Fibroblast of lung (primary cell): ENCODE measurements at regions not wholly inside any gene's neighbourhood (a gene's known extent, or its start where the extent isn't known, plus 50 kb on each side); places are given as distances from the start of the nearest gene placed in this dataset.

Experiments
- DNase-seq, 2 donors: peaks; one replicate each; pipeline versions ENCODE4 v3.0.0 to v3.0.0-alpha.2; 2010; ENCODE audit warnings: low read depth in 2 of 2
- H2AFZ ChIP-seq: 2 replicates; pipeline ENCODE4 v1.5.1; 2012; ENCODE audit warnings: low read length, control low read depth, inconsistent platforms
- H3K27ac ChIP-seq: 2 replicates; pipeline ENCODE4 v1.5.1; 2011; ENCODE audit warnings: low read length, control low read depth; ENCODE audit not compliant: insufficient read depth
- H3K27me3 ChIP-seq: 2 replicates; pipeline ENCODE4 v1.5.1; 2011; ENCODE audit warnings: mild to moderate bottlenecking, low read length; ENCODE audit not compliant: control insufficient read depth, insufficient read depth
- H3K36me3 ChIP-seq: 2 replicates; pipeline ENCODE4 v1.5.1; 2011; ENCODE audit warnings: low read length; ENCODE audit not compliant: control insufficient read depth, insufficient read depth
- H3K4me1 ChIP-seq: 2 replicates; pipeline ENCODE4 v1.5.1; 2011; ENCODE audit warnings: low read length; ENCODE audit not compliant: control insufficient read depth, insufficient read depth; ENCODE audit errors: extremely low read depth
- H3K4me2 ChIP-seq: 2 replicates; pipeline ENCODE4 v1.5.1; 2011; ENCODE audit warnings: low read length, control low read depth; ENCODE audit not compliant: insufficient read depth; ENCODE audit errors: extremely low read depth
- H3K4me3 ChIP-seq, 4 experiments: fragments of 200-600 bp in 1 of 4; sonication (generic) in 1 of 4; replicated peaks in 1 of 4; 2 replicates each; pipeline ENCODE4 v1.5.1; 2011 to 2016; ENCODE audit warnings: low read length in 4 of 4, low read depth in 3 of 4, mild to moderate bottlenecking in 3 of 4, control low read depth in 2 of 4, inconsistent platforms in 1 of 4, mixed read lengths in 1 of 4; ENCODE audit not compliant: insufficient read depth in 1 of 4; ENCODE audit errors: control extremely low read depth in 1 of 4
- H3K79me2 ChIP-seq: 2 replicates; pipeline ENCODE4 v1.5.1; 2012; ENCODE audit warnings: mild to moderate bottlenecking, low read length, inconsistent platforms; ENCODE audit not compliant: control insufficient read depth, insufficient read depth
- H3K9ac ChIP-seq: 2 replicates; pipeline ENCODE4 v1.5.1; 2011; ENCODE audit warnings: mild to moderate bottlenecking, low read length, control low read depth; ENCODE audit not compliant: insufficient read depth
- H3K9me3 ChIP-seq: 2 replicates; pipeline ENCODE4 v1.5.1; 2012; ENCODE audit warnings: low read depth, low read length; ENCODE audit not compliant: control insufficient read depth, insufficient read depth
- H4K20me1 ChIP-seq: 2 replicates; pipeline ENCODE4 v1.5.1; 2011; ENCODE audit warnings: low read length; ENCODE audit not compliant: control insufficient read depth, insufficient read depth; ENCODE audit errors: extremely low read depth
- EZH2 ChIP-seq: IDR thresholded peaks from 2 replicates; pipeline ENCODE4 v1.5.1; 2012; ENCODE audit warnings: low read length, control low read depth, mild to moderate bottlenecking; ENCODE audit errors: missing control alignments
- TF ChIP-seq, protein P1 (sequence below), 2 donors: IDR thresholded peaks in 1 of 2; conservative IDR thresholded peaks in 1 of 2; 1 replicate in 1 of 2; 2 replicates in 1 of 2; pipeline ENCODE4 v1.5.1; 2011 to 2012; ENCODE audit warnings: low read length in 2 of 2, control low read depth in 1 of 2, inconsistent platforms in 1 of 2, low read depth in 1 of 2, mild to moderate bottlenecking in 1 of 2

DNA sequence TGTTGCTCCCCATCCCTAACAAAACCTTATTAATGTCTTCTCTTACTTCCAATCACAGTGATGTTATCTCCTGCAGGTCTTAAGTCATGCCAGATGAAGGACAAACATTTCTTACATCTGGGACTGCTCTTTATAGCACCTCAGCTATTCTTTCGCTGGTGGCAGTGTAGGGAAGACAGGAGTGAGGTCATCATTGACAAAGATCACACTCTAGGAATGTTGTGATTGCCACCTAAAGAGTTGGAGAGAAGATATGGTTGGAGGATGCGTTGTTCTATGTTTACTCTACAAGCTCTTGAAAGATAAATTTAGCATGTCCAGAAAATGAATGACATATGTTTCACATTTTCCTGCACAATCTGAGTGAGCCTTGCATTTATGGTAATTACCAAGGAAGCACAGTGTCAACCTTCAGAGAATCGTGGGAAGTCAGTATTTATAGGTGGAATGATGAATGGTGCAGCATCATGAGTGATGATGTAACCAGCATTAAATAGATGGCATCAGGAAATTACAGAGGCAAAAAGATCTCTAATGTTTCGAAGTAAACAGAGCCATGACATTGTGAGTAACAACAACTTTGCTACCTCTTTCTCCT lies 188.1 kb upstream of the STEAP1 start:
- Histone ChIP-seq H3K27ac (no peak overlapping the region), H3K4me3 (no peak overlapping the region), H3K27me3 (no peaks in the 10 kb centered on the region), H3K79me2 (no peaks in the 10 kb centered on the region), H3K4me2 (no peak overlapping the region), H2AFZ (no peak overlapping the region), H3K9ac (no peak overlapping the region), H3K36me3 (no peaks in the 10 kb centered on the region), H3K9me3 (no peaks in the 10 kb centered on the region), H3K4me1 (no peaks in the 10 kb centered on the region), H4K20me1 (no peaks in the 10 kb centered on the region)
- TF ChIP-seq, protein P1, sequence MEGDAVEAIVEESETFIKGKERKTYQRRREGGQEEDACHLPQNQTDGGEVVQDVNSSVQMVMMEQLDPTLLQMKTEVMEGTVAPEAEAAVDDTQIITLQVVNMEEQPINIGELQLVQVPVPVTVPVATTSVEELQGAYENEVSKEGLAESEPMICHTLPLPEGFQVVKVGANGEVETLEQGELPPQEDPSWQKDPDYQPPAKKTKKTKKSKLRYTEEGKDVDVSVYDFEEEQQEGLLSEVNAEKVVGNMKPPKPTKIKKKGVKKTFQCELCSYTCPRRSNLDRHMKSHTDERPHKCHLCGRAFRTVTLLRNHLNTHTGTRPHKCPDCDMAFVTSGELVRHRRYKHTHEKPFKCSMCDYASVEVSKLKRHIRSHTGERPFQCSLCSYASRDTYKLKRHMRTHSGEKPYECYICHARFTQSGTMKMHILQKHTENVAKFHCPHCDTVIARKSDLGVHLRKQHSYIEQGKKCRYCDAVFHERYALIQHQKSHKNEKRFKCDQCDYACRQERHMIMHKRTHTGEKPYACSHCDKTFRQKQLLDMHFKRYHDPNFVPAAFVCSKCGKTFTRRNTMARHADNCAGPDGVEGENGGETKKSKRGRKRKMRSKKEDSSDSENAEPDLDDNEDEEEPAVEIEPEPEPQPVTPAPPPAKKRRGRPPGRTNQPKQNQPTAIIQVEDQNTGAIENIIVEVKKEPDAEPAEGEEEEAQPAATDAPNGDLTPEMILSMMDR (conservative IDR thresholded peaks at IDR 0.05 in 1 of 2, IDR thresholded peaks at IDR 0.05 in 1 of 2; ENCODE audit: low read depth in 1 of 2, low read length in 2 of 2): no peak
- TF ChIP-seq EZH2: no peak
- DNase-seq: no peak

DNA sequence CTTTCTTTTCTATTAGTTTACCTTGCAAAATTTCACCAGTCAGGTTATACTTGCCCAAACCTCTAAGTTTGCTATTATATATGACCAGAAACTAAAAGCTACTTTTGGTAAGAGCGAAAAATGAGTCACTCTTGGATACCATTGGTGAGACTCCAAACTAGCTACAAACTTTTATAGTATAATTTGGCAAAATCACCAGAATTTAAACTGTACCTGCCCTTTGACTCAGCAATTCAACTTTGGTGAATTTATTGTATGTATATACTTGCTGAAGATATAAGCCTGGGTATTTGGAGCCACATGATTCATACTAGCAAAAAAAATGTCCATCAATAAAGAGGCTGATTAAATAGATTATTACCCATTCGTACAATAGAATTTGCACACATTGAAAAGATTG lies 178.7 kb upstream of the STEAP1 start:
- no peaks in the 10 kb centered on the region for H3K4me1 ChIP-seq
- no peak overlapping the region for H2AFZ ChIP-seq
- no peak overlapping the region for H3K9ac ChIP-seq
- DNase-seq: no peak
- H3K27ac ChIP-seq: no peak overlapping the region
- H3K9me3 ChIP-seq: no peaks in the 10 kb centered on the region
- H3K27me3 ChIP-seq: no peaks in the 10 kb centered on the region
- no peaks in the 10 kb centered on the region for H3K36me3 ChIP-seq
- no peaks in the 10 kb centered on the region for H3K79me2 ChIP-seq
- H3K4me3 ChIP-seq: no peak overlapping the region
- no peaks in the 10 kb centered on the region for H4K20me1 ChIP-seq
- H3K4me2 ChIP-seq: no peak overlapping the region
- TF ChIP-seq EZH2: no peak
- TF ChIP-seq, protein P1 (conservative IDR thresholded peaks at IDR 0.05 in 1 of 2, IDR thresholded peaks at IDR 0.05 in 1 of 2; ENCODE audit: low read depth in 1 of 2, low read length in 2 of 2): no peak

DNA sequence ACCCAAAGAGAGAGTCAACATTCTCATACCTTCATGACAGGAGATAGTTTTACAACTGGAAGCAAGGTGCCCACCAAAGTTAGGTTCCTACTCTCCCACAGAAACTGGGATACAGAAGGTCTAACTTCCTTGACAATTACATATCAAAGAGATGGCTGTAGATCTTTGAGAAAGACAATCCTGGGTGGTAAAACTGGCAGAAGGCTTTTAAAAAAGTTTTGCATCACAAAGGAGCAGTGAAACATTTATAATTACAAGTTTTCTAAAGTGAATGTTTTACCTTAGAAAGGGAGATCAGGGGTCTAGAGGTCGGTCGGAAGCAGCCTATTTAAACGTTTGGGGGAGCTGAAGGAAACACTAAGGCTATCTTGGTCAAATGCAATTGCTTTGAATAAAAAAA lies 166.6 kb upstream of the STEAP1 start:
- no peak for TF ChIP-seq EZH2
- TF ChIP-seq, protein P1 (conservative IDR thresholded peaks at IDR 0.05 in 1 of 2, IDR thresholded peaks at IDR 0.05 in 1 of 2; ENCODE audit: low read depth in 1 of 2, low read length in 2 of 2): no peak
- no peaks in the 10 kb centered on the region for H4K20me1 ChIP-seq

More for the DNA sequence above, 166.6 kb upstream of the STEAP1 start:
- H3K27me3 ChIP-seq: no peaks in the 10 kb centered on the region
- no peaks in the 10 kb centered on the region for H3K4me1 ChIP-seq
- H3K27ac ChIP-seq: no peak overlapping the region
- no peaks in the 10 kb centered on the region for H3K36me3 ChIP-seq
- no peaks in the 10 kb centered on the region for H3K79me2 ChIP-seq
- no peak for DNase-seq
- H3K4me3 ChIP-seq: no peak overlapping the region
- no peak overlapping the region for H3K9ac ChIP-seq
- no peaks in the 10 kb centered on the region for H3K9me3 ChIP-seq
- no peak overlapping the region for H3K4me2 ChIP-seq
- no peak overlapping the region for H2AFZ ChIP-seq
